K562 (cell line): ENCODE measurements at regions not wholly inside any gene's neighbourhood (a gene's known extent, or its start where the extent isn't known, plus 50 kb on each side); places are given as distances from the start of the nearest gene placed in this dataset.

Experiments
- ATAC-seq: fragments of 200-7000 bp; cut with Tn5 transposase; 3 replicates; pipeline ENCODE4 v1.9.1; 2020; ENCODE audit warnings: moderate library complexity
- BruUV-seq: library from RNA; stranded (reverse); fragments of 400-500 nt; replicated peaks from 2 replicates; lab custom pipeline; 2021; lab: Mats Ljungman, UMichigan
- CTCF ChIA-PET: fragments of 300-600 bp; formaldehyde crosslinking; extraction: SDS; loops from one replicate; lab custom pipeline; 2021; ENCODE audit warnings: low intra/inter-chr PET ratio; lab: Yijun Ruan, JAX
- POLR2A ChIA-PET: fragments of 300-600, 350-650 bp; sonication (Branson Sonifier 250); formaldehyde crosslinking; extraction: SDS; loops from one replicate; lab custom pipeline; 2021; ENCODE audit warnings: antibody characterized with exemption, inconsistent platforms; lab: Yijun Ruan, JAX
- DNase-seq, 4 experiments: peaks; one replicate each; pipeline versions ENCODE4 v3.0.0 to v3.0.0-alpha.2; 2011 to 2018; ENCODE audit warnings: low spot score in 3 of 4, mixed read lengths in 3 of 4; ENCODE audit errors: extremely low read depth in 1 of 4
- FAIRE-seq: peaks from 2 replicates; lab custom pipeline; 2011; peaks lifted over from hg19 to GRCh38; lab: Jason Lieb, UNC
- H2AFZ ChIP-seq: 2 replicates; pipeline ENCODE4 v1.6.0; 2011; ENCODE audit warnings: low read depth, low read length, control low read depth, inconsistent platforms
- H3K27ac ChIP-seq: fragments of 200-600 bp; 3 replicates; pipeline ENCODE4 v1.8.0; 2011; ENCODE audit warnings: low read depth, mild to moderate bottlenecking, control low read depth, inconsistent platforms, low read length, moderate library complexity, mixed read lengths; ENCODE audit errors: extremely low read depth
- H3K27me3 ChIP-seq, 2 experiments: fragments of 300-600 bp in 1 of 2; 2 replicates in 1 of 2; 3 replicates in 1 of 2; pipeline versions ENCODE4 v1.6.0 to v1.8.0; 2011; ENCODE audit warnings: inconsistent platforms in 2 of 2, low read length in 2 of 2, mild to moderate bottlenecking in 1 of 2, mixed read lengths in 1 of 2, moderate library complexity in 1 of 2; ENCODE audit not compliant: control insufficient read depth in 2 of 2, insufficient read depth in 2 of 2
- H3K36me3 ChIP-seq: fragments of 300-600 bp; 3 replicates; pipeline ENCODE4 v1.8.0; 2011; ENCODE audit warnings: mild to moderate bottlenecking, low read length, inconsistent platforms; ENCODE audit not compliant: control insufficient read depth, insufficient read depth
- H3K4me1 ChIP-seq, 2 experiments: fragments of 200-600 bp in 1 of 2; replicated peaks in 1 of 2; 2 replicates in 1 of 2; 3 replicates in 1 of 2; pipeline versions ENCODE4 v1.5.1 to v1.8.0; 2011; ENCODE audit warnings: inconsistent platforms in 2 of 2, low read length in 2 of 2, mild to moderate bottlenecking in 1 of 2, mixed read lengths in 1 of 2, moderate library complexity in 1 of 2; ENCODE audit not compliant: control insufficient read depth in 2 of 2, insufficient read depth in 2 of 2
- H3K4me2 ChIP-seq: 2 replicates; pipeline ENCODE4 v1.6.1; 2011; ENCODE audit warnings: low read length, control low read depth, inconsistent platforms, mixed read lengths; ENCODE audit not compliant: insufficient read depth
- H3K4me3 ChIP-seq: fragments of 200-600 bp; sonication (generic), shearing (Covaris generic); 2 replicates; pipeline ENCODE4 v1.5.1; 2016; ENCODE audit warnings: control low read depth, inconsistent platforms
- H3K79me2 ChIP-seq: fragments of 200-600 bp; 3 replicates; pipeline ENCODE4 v1.8.0; 2011; ENCODE audit warnings: low read length, inconsistent platforms; ENCODE audit not compliant: control insufficient read depth, insufficient read depth
- H3K9ac ChIP-seq, 2 experiments: 2 replicates each; pipeline versions ENCODE4 v1.6.0 to v1.6.1; 2011; ENCODE audit warnings: low read depth in 2 of 2, low read length in 2 of 2, control low read depth in 1 of 2, inconsistent platforms in 1 of 2, mild to moderate bottlenecking in 1 of 2, mixed read lengths in 1 of 2; ENCODE audit not compliant: insufficient read depth in 1 of 2
- H3K9me1 ChIP-seq: one replicate; pipeline ENCODE4 v1.6.0; 2011; ENCODE audit warnings: inconsistent platforms, mild to moderate bottlenecking, low read length, moderate library complexity; ENCODE audit not compliant: control insufficient read depth, insufficient read depth
- H3K9me3 ChIP-seq: replicated peaks from 2 replicates; pipeline ENCODE4 v1.5.1; 2011; ENCODE audit warnings: low read depth, low read length, inconsistent platforms; ENCODE audit not compliant: control insufficient read depth, insufficient read depth
- H4K20me1 ChIP-seq: replicated peaks from 2 replicates; pipeline ENCODE4 v1.6.1; 2011; ENCODE audit warnings: low read length, inconsistent platforms, mixed read lengths; ENCODE audit not compliant: control insufficient read depth, insufficient read depth
- DACH1 ChIP-seq: fragments of 450-650 bp; IDR thresholded peaks from 2 replicates; pipeline ENCODE4 v1.6.1; 2018; ENCODE audit not compliant: partially characterized antibody
- FOXJ3 ChIP-seq: sonication (generic); formaldehyde crosslinking; IDR thresholded peaks from 2 replicates; pipeline ENCODE4 v1.4.0; 2020; ENCODE audit warnings: mild to moderate bottlenecking, missing genetic modification reagents
- MECOM ChIP-seq: fragments of 250-450 bp; sonication (Bioruptor Pico); IDR thresholded peaks from 2 replicates; pipeline ENCODE4 v1.8.0; 2022; ENCODE audit warnings: inconsistent platforms
- MYBL2 ChIP-seq, 2 experiments: fragments of 450-650 bp in 1 of 2; sonication (generic) in 1 of 2; formaldehyde crosslinking in 1 of 2; IDR thresholded peaks; 2 replicates each; pipeline versions ENCODE4 v1.6.1 to v1.8.1; 2017 to 2022; ENCODE audit warnings: borderline replicate concordance in 1 of 2, inconsistent platforms in 1 of 2, low read depth in 1 of 2, mild to moderate bottlenecking in 1 of 2, missing genetic modification reagents in 1 of 2, moderate library complexity in 1 of 2
- SREBF2 ChIP-seq: sonication (generic); formaldehyde crosslinking; IDR thresholded peaks from 2 replicates; pipeline ENCODE4 v1.4.0; 2020; ENCODE audit warnings: mild to moderate bottlenecking, missing genetic modification reagents
- ZFP36 ChIP-seq: fragments of 150-350 bp; IDR thresholded peaks from 2 replicates; pipeline ENCODE4 v1.6.1; 2018; ENCODE audit warnings: low read length, low read depth; ENCODE audit not compliant: partially characterized antibody
- ZNF146 ChIP-seq: IDR thresholded peaks from one replicate; pipeline ENCODE4 v1.6.1; 2018; ENCODE audit warnings: missing compliant biosample characterization; ENCODE audit not compliant: unreplicated experiment
- ZNF41 ChIP-seq: fragments of 250-450 bp; sonication (Bioruptor Pico); conservative IDR thresholded peaks from 2 replicates; pipeline ENCODE4 v1.4.0; 2020; ENCODE audit warnings: mild to moderate bottlenecking
- ZNF696 ChIP-seq: fragments of 250-450 bp; sonication (Bioruptor Pico); conservative IDR thresholded peaks from 2 replicates; pipeline ENCODE4 v1.4.0; 2020; ENCODE audit warnings: mild to moderate bottlenecking, moderate library complexity
- WGBS: fragments of 100-300 bp; shearing (Covaris generic); methylation state at CpG from one replicate; pipeline ENCODE4 v1.1.6; 2016; ENCODE audit warnings: low coverage, mixed read lengths; ENCODE audit not compliant: insufficient coverage; ENCODE audit errors: missing lambda C conversion rate; 5-methylcytosine and 5-hydroxymethylcytosine counted together
- in situ Hi-C: fragments of 300-500 bp; cut with MboI; formaldehyde crosslinking; loops from 4 replicates; pipeline ENCODE4 v1.15.0; 2018; ENCODE audit warnings: inconsistent platforms, mixed read lengths
- intact Hi-C: fragments of 100-400 bp; cut with micrococcal nuclease; formaldehyde crosslinking; loops from 2 replicates; pipeline ENCODE4 v1.14.2; 2022
- TF ChIP-seq, protein P1 (sequence below): fragments of 450-650 bp; conservative IDR thresholded peaks from 2 replicates; pipeline ENCODE4 v1.6.1; 2016; ENCODE audit warnings: missing genetic modification characterization, low read depth, mild to moderate bottlenecking, control low read depth, missing compliant biosample characterization
- TF ChIP-seq, protein P2 (sequence below): sonication (generic); formaldehyde crosslinking; IDR thresholded peaks from 2 replicates; pipeline ENCODE4 v1.8.0; 2022; ENCODE audit warnings: mild to moderate bottlenecking, missing genetic modification reagents, borderline replicate concordance

DNA sequence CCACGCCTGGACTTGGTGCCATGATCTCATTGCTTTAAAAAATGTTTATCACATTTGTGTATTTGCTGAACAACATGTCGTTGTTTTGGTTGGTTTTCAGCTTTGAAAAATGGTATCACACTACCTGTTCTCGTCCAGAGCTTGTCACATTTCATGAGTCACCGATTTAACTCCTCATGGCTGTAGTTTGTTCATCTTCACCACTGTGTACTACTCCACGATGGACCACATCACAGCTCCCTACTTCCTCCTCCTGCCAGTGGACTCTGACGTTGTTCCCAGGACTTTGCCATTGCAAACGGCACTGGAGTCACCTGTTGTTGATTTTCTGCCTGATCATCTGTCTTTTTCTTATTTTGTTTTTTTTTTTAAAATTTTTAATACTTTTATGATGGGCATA lies 157.7 kb downstream of the ERMARD start:
- ChIA-PET POLR2A (interaction anchor here (0.6 kb wide), 2 partner anchors 11 to 116 kb away, joined by 3 read pairs; no protein-coding TSS in a partner anchor), CTCF (no interaction called here)
- TF ChIP-seq MECOM (CRISPR knock-in tag) = no peak
- TF ChIP-seq DACH1 = no peak
- TF ChIP-seq ZNF146 = peak; percentile 33
- Histone ChIP-seq H2AFZ (no peak overlapping the region), H3K4me1 (no peaks in the 10 kb centered on the region), H3K9me1 (peaks cover 2% of the 10 kb centered on the region), H3K4me2 (no peak overlapping the region), H3K36me3 (no peaks in the 10 kb centered on the region), H3K27me3 (peaks cover 32 to 83% of the 10 kb centered on the region in 2 experiments; a peak in 4 of 5 replicates), H3K4me3 (no peak overlapping the region), H3K79me2 (no peaks in the 10 kb centered on the region), H3K27ac (no peak overlapping the region), H4K20me1 (peaks cover 8% of the 10 kb centered on the region), H3K9me3 (no peaks in the 10 kb centered on the region), H3K9ac (no peak overlapping the region)
- ATAC-seq = no peak
- intact Hi-C loops (no loop called here), in situ Hi-C loops (no loop called here)
- no peak for DNase-seq
- no peak for FAIRE-seq
- BruUV-seq = no TSS peak
- WGBS = under 1% methylated on average over 7 of the region's 7 CpGs

DNA sequence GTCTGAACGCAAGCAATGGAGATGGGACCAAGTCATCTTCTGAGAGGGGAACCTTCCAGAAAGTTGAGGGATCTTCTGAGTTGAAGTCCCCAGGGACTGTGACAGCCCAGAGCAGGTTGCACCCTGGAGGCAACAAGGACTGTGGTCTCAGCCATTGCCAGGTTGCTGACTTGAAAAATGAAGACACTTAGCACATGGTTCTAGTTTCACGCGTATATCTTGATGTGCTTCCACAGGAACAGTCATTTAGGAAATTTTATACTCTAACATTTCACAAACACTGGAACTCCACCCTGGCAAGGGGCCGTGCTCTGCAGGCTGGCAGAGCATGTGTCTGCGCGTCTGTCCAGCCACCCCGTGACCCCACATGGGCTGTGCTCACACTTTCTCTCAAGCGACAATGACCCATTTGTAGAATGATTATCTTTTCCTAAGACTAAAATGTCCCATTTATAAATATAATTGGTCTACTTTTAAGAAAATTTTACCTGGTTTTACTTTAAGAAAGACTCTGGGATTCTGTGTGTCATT lies 157.0 kb downstream of the ERMARD start:
- POLR2A ChIA-PET = interaction anchor here (0.6 kb wide), 2 partner anchors 10 to 116 kb away, joined by 3 read pairs; no protein-coding TSS in a partner anchor
- Histone ChIP-seq H2AFZ (no peak overlapping the region), H3K4me1 (no peaks in the 10 kb centered on the region), H4K20me1 (peaks cover 8% of the 10 kb centered on the region), H3K9me1 (peaks cover 2% of the 10 kb centered on the region), H3K9ac (no peak overlapping the region), H3K4me2 (no peak overlapping the region), H3K36me3 (no peaks in the 10 kb centered on the region), H3K4me3 (no peak overlapping the region), H3K27ac (no peak overlapping the region), H3K9me3 (no peaks in the 10 kb centered on the region), H3K27me3 (peaks cover 37 to 89% of the 10 kb centered on the region in 2 experiments; a peak in 4 of 5 replicates), H3K79me2 (no peaks in the 10 kb centered on the region)
- ATAC-seq (no peak), FAIRE-seq (no peak), DNase-seq (no peak)
- BruUV-seq = no TSS peak
- intact Hi-C loops (no loop called here), in situ Hi-C loops (no loop called here)
- CTCF ChIA-PET = no interaction called here
- WGBS = 6% methylated on average over 8 of the region's 8 CpGs
- TF ChIP-seq SREBF2 (CRISPR knock-in tag) (no peak), MECOM (CRISPR knock-in tag) (no peak), ZNF696 (no peak), ZFP36 (no peak), ZNF41 (CRISPR knock-in tag) (no peak), MYBL2 (IDR thresholded peaks at IDR 0.05; ENCODE audit: low read depth) (no peak), MYBL2 (CRISPR knock-in tag; IDR thresholded peaks at IDR 0.05; ENCODE audit: borderline replicate concordance) (no peak), FOXJ3 (CRISPR knock-in tag) (no peak)
- TF ChIP-seq, protein P1, sequence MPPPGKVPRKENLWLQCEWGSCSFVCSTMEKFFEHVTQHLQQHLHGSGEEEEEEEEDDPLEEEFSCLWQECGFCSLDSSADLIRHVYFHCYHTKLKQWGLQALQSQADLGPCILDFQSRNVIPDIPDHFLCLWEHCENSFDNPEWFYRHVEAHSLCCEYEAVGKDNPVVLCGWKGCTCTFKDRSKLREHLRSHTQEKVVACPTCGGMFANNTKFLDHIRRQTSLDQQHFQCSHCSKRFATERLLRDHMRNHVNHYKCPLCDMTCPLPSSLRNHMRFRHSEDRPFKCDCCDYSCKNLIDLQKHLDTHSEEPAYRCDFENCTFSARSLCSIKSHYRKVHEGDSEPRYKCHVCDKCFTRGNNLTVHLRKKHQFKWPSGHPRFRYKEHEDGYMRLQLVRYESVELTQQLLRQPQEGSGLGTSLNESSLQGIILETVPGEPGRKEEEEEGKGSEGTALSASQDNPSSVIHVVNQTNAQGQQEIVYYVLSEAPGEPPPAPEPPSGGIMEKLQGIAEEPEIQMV (tag) = no peak
- TF ChIP-seq, protein P2, sequence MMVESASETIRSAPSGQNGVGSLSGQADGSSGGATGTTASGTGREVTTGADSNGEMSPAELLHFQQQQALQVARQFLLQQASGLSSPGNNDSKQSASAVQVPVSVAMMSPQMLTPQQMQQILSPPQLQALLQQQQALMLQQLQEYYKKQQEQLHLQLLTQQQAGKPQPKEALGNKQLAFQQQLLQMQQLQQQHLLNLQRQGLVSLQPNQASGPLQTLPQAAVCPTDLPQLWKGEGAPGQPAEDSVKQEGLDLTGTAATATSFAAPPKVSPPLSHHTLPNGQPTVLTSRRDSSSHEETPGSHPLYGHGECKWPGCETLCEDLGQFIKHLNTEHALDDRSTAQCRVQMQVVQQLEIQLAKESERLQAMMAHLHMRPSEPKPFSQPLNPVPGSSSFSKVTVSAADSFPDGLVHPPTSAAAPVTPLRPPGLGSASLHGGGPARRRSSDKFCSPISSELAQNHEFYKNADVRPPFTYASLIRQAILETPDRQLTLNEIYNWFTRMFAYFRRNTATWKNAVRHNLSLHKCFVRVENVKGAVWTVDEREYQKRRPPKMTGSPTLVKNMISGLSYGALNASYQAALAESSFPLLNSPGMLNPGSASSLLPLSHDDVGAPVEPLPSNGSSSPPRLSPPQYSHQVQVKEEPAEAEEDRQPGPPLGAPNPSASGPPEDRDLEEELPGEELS = no peak
